ENCODE measurements at regions not wholly inside any gene's neighbourhood (a gene's known extent, or its start where the extent isn't known, plus 50 kb on each side); places are given as distances from the start of the nearest gene placed in this dataset.

GRCh38 chr16:17683281-17683680 is 212.5 kb upstream of the XYLT1 start:
- H3K27me3 ChIP-seq (ENCODE audit: control insufficient read depth, insufficient read depth), result no peaks in the 10 kb centered on the region
- no peaks in the 10 kb centered on the region for H3K9me3 ChIP-seq (ENCODE audit: control insufficient read depth, low read length)
- ATAC-seq (no peak), DNase-seq (no peak)
- 69% methylated on average over 3 of the region's 3 CpGs for WGBS
- H3K4me1 ChIP-seq (ENCODE audit: control insufficient read depth, insufficient read depth, low read length), result no peaks in the 10 kb centered on the region
- no peak overlapping the region for H3K27ac ChIP-seq (ENCODE audit: low read length)
- intact Hi-C loops (cut with DNase I), result no loop called here
- H3K4me3 ChIP-seq (ENCODE audit: low read length), result no peak overlapping the region

DNA sequence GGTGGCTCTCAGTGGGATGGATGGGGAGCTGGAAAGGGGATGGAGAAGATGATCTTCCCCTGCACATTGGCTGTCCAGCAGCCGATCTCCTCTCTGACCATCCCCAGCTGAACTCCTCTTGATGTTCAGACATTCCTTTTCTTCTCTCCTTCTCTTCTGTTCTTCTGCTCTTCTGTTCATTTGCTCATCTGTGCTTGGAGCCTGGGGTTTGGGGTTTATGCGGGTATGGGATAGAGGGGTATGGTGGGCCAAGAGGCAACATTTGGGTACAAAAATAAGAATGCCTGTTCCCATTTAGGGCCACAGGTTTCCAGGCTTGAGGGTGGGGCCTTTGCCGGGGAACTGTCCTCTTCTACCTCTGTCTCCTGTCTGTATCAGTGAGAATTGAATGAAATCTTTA is 205.4 kb upstream of the XYLT1 start:
- intact Hi-C loops (cut with DNase I), result no loop called here
- ATAC-seq (no peak), DNase-seq (no peak)
- Histone ChIP-seq H3K4me1 (ENCODE audit: control insufficient read depth, insufficient read depth, low read length) (no peaks in the 10 kb centered on the region), H3K9me3 (ENCODE audit: control insufficient read depth, low read length) (no peaks in the 10 kb centered on the region), H3K27me3 (ENCODE audit: control insufficient read depth, insufficient read depth) (no peaks in the 10 kb centered on the region), H3K27ac (ENCODE audit: low read length) (no peak overlapping the region), H3K4me3 (ENCODE audit: low read length) (no peak overlapping the region)
- 91% methylated on average over 3 of the region's 3 CpGs for WGBS

- no peaks in the 10 kb centered on the region for H3K9me3 ChIP-seq (ENCODE audit: control insufficient read depth, low read length)
- no peak overlapping the region for H3K27ac ChIP-seq (ENCODE audit: low read length)
- ATAC-seq (no peak), DNase-seq (no peak)
- no peaks in the 10 kb centered on the region for H3K27me3 ChIP-seq (ENCODE audit: control insufficient read depth, insufficient read depth)
- intact Hi-C loops (cut with DNase I), result no loop called here
- H3K4me1 ChIP-seq (ENCODE audit: control insufficient read depth, insufficient read depth, low read length), result no peaks in the 10 kb centered on the region
- 73% methylated on average over 3 of the region's 3 CpGs for WGBS
- no peak overlapping the region for H3K4me3 ChIP-seq (ENCODE audit: low read length)
Measured at GRCh38 chr16:17668386-17668785, 197.6 kb upstream of the XYLT1 start.

GRCh38 chr16:17666293-17666692 is 195.5 kb upstream of the XYLT1 start:
- no peaks in the 10 kb centered on the region for H3K4me1 ChIP-seq (ENCODE audit: control insufficient read depth, insufficient read depth, low read length)
- WGBS, result 75% methylated on average over 3 of the region's 3 CpGs
- no peaks in the 10 kb centered on the region for H3K27me3 ChIP-seq (ENCODE audit: control insufficient read depth, insufficient read depth)
- DNase-seq (no peak), ATAC-seq (no peak)
- intact Hi-C loops (cut with DNase I), result no loop called here
- H3K4me3 ChIP-seq (ENCODE audit: low read length), result no peak overlapping the region
- no peak overlapping the region for H3K27ac ChIP-seq (ENCODE audit: low read length)
- H3K9me3 ChIP-seq (ENCODE audit: control insufficient read depth, low read length), result no peaks in the 10 kb centered on the region

DNA sequence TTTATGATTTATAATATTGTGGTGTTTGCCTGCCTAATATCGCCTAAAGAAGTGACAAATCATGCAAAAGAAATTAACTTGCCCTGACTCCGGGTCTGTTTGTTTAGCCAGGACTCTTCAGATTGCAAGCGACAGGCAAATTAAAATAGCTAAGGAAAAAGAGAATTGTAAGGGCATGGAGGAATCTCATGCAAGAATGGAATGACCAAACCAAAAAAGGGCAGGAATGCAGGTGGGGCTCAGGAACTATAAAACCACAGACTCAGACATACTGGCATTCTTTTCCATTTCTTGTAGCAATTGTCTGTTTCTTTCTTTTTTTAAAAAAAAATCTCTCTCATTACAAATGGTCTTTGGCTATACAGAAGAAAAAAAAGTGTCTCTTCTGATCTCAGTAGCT is 188.1 kb upstream of the XYLT1 start:
- Histone ChIP-seq H3K4me1 (ENCODE audit: control insufficient read depth, insufficient read depth, low read length) (no peaks in the 10 kb centered on the region), H3K9me3 (ENCODE audit: control insufficient read depth, low read length) (no peaks in the 10 kb centered on the region), H3K27ac (ENCODE audit: low read length) (no peak overlapping the region), H3K4me3 (ENCODE audit: low read length) (no peak overlapping the region), H3K27me3 (ENCODE audit: control insufficient read depth, insufficient read depth) (no peaks in the 10 kb centered on the region)
- ATAC-seq (no peak), DNase-seq (no peak)
- intact Hi-C loops (cut with DNase I), result no loop called here
- 83% methylated on average over 3 of the region's 3 CpGs for WGBS

- Histone ChIP-seq H3K27ac (ENCODE audit: low read length) (no peak overlapping the region), H3K4me3 (ENCODE audit: low read length) (no peak overlapping the region), H3K27me3 (ENCODE audit: control insufficient read depth, insufficient read depth) (no peaks in the 10 kb centered on the region), H3K9me3 (ENCODE audit: control insufficient read depth, low read length) (no peaks in the 10 kb centered on the region), H3K4me1 (ENCODE audit: control insufficient read depth, insufficient read depth, low read length) (no peaks in the 10 kb centered on the region)
- ATAC-seq (no peak), DNase-seq (no peak)
- intact Hi-C loops (cut with DNase I), result no loop called here
- 37% methylated on average over 7 of the region's 7 CpGs for WGBS
Measured at GRCh38 chr16:17657045-17657444, 186.3 kb upstream of the XYLT1 start.

- intact Hi-C loops (cut with DNase I), result no loop called here
- H3K4me1 ChIP-seq (ENCODE audit: control insufficient read depth, insufficient read depth, low read length), result no peaks in the 10 kb centered on the region
- ATAC-seq (no peak), DNase-seq (no peak)
- H3K27ac ChIP-seq (ENCODE audit: low read length), result no peak overlapping the region
- H3K27me3 ChIP-seq (ENCODE audit: control insufficient read depth, insufficient read depth), result no peaks in the 10 kb centered on the region
- no peak overlapping the region for H3K4me3 ChIP-seq (ENCODE audit: low read length)
- no peaks in the 10 kb centered on the region for H3K9me3 ChIP-seq (ENCODE audit: control insufficient read depth, low read length)
- WGBS, result 35% methylated on average over 4 of the region's 4 CpGs
Measured at GRCh38 chr16:17654571-17654970, 183.8 kb upstream of the XYLT1 start.

GRCh38 chr16:17654142-17654541 is 183.4 kb upstream of the XYLT1 start:
- Histone ChIP-seq H3K9me3 (ENCODE audit: control insufficient read depth, low read length) (no peaks in the 10 kb centered on the region), H3K27ac (ENCODE audit: low read length) (no peak overlapping the region), H3K27me3 (ENCODE audit: control insufficient read depth, insufficient read depth) (no peaks in the 10 kb centered on the region), H3K4me1 (ENCODE audit: control insufficient read depth, insufficient read depth, low read length) (no peaks in the 10 kb centered on the region), H3K4me3 (ENCODE audit: low read length) (no peak overlapping the region)
- no peak for DNase-seq
- 62% methylated on average over 4 of the region's 4 CpGs for WGBS
- intact Hi-C loops (cut with DNase I), result no loop called here
- no peak for ATAC-seq

- H3K27ac ChIP-seq (ENCODE audit: low read length), result no peak overlapping the region
- ATAC-seq, result no peak
- no peak overlapping the region for H3K4me3 ChIP-seq (ENCODE audit: low read length)
- WGBS, result 77% methylated on average over 8 of the region's 8 CpGs
- H3K9me3 ChIP-seq (ENCODE audit: control insufficient read depth, low read length), result no peaks in the 10 kb centered on the region
- DNase-seq, result no peak
- no peaks in the 10 kb centered on the region for H3K27me3 ChIP-seq (ENCODE audit: control insufficient read depth, insufficient read depth)
- intact Hi-C loops (cut with DNase I), result no loop called here
- H3K4me1 ChIP-seq (ENCODE audit: control insufficient read depth, insufficient read depth, low read length), result no peaks in the 10 kb centered on the region
Measured at GRCh38 chr16:17647879-17648872, 177.4 kb upstream of the XYLT1 start.

DNA sequence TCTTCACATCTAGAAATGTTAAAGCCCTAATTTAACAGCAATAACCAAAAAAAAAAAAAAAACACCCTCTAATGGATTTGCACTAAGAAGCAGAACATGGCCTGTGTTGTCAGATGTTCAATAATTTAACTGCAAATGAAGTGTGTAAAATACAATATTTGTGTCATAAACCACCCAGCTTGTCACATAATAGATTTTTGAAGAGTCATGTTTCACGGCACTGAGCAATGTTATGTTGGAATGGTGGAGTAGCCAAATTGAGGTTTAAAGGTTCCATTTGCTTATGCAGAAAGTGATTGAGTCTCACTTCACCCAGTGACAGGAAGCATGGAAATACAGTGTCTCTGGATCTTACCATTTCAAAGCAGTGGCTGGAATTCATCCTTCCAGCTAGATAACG is 173.2 kb upstream of the XYLT1 start:
- DNase-seq (no peak), ATAC-seq (no peak)
- Histone ChIP-seq H3K4me3 (ENCODE audit: low read length) (no peak overlapping the region), H3K9me3 (ENCODE audit: control insufficient read depth, low read length) (no peaks in the 10 kb centered on the region), H3K27ac (ENCODE audit: low read length) (no peak overlapping the region), H3K27me3 (ENCODE audit: control insufficient read depth, insufficient read depth) (no peaks in the 10 kb centered on the region), H3K4me1 (ENCODE audit: control insufficient read depth, insufficient read depth, low read length) (no peaks in the 10 kb centered on the region)
- intact Hi-C loops (cut with DNase I), result no loop called here
- WGBS, result 84% methylated on average over 2 of the region's 2 CpGs

GRCh38 chr16:17641990-17642389 is 171.2 kb upstream of the XYLT1 start:
- no peak for ATAC-seq
- Histone ChIP-seq H3K9me3 (ENCODE audit: control insufficient read depth, low read length) (no peaks in the 10 kb centered on the region), H3K4me3 (ENCODE audit: low read length) (no peak overlapping the region), H3K4me1 (ENCODE audit: control insufficient read depth, insufficient read depth, low read length) (no peaks in the 10 kb centered on the region), H3K27me3 (ENCODE audit: control insufficient read depth, insufficient read depth) (no peaks in the 10 kb centered on the region), H3K27ac (ENCODE audit: low read length) (no peak overlapping the region)
- intact Hi-C loops (cut with DNase I), result no loop called here
- WGBS, result 92% methylated on average over 2 of the region's 2 CpGs
- no peak for DNase-seq
